NCI-H1417 treated with DMSO at 0.1 percent for 48 hours (cell line): ENCODE measurements at regions not wholly inside any gene's neighbourhood (a gene's known extent, or its start where the extent isn't known, plus 50 kb on each side); places are given as distances from the start of the nearest gene placed in this dataset.
"Not testable (repeated sequence)": the region's sequence is repeated elsewhere in the genome, so short reads cannot be mapped to it uniquely, and the experiment has no call there.

Experiments
- DNase-seq: peaks from one replicate; lab custom pipeline; 2025; lab: John Stamatoyannopoulos, UW

GRCh38 chr7:83306502-83306901, 143.8 kb upstream of the PCLO start:
- DNase-seq: no peak

- no peak for DNase-seq
These were observed 142.3 kb upstream of the PCLO start for GRCh38 chr7:83305027-83305426.

- DNase-seq: no peak
These were observed 138.7 kb upstream of the PCLO start for GRCh38 chr7:83301416-83301815.

GRCh38 chr7:83290211-83290610, 127.5 kb upstream of the PCLO start:
- DNase-seq: no peak

GRCh38 chr7:83289419-83289993, 126.8 kb upstream of the PCLO start:
- no peak for DNase-seq

- DNase-seq: no peak
These were observed 118.0 kb upstream of the PCLO start for GRCh38 chr7:83280671-83281070.

- no peak for DNase-seq
These were observed 113.6 kb upstream of the PCLO start for GRCh38 chr7:83276250-83276649.

GRCh38 chr7:83273699-83274098, 111.0 kb upstream of the PCLO start:
- DNase-seq: no peak

GRCh38 chr7:83271212-83272099, 108.8 kb upstream of the PCLO start:
- DNase-seq: peak; percentile 22

GRCh38 chr7:83270407-83270806, 107.7 kb upstream of the PCLO start:
- no peak for DNase-seq

- peak; percentile 78 for DNase-seq
These were observed 104.5 kb upstream of the PCLO start for GRCh38 chr7:83267141-83267631.

GRCh38 chr7:83263442-83264034, 100.9 kb upstream of the PCLO start:
- DNase-seq: not testable (repeated sequence)

GRCh38 chr7:83259064-83259463, 96.4 kb upstream of the PCLO start:
- DNase-seq: no peak

GRCh38 chr7:83248000-83248399, 85.3 kb upstream of the PCLO start:
- DNase-seq: no peak

- not testable (repeated sequence) for DNase-seq
These were observed 56.5 kb upstream of the PCLO start for GRCh38 chr7:83219231-83219630.

- DNase-seq: no peak
These were observed 50.2 kb upstream of the PCLO start for GRCh38 chr7:83212883-83213282.
